ENCODE measurements at regions not wholly inside any gene's neighbourhood (a gene's known extent, or its start where the extent isn't known, plus 50 kb on each side); places are given as distances from the start of the nearest gene placed in this dataset.

GRCh38 chr18:71012789-71013188 lies 723.9 kb downstream of the SOCS6 start:
- DNase-seq (ENCODE audit: low read depth in 2 of 2), result no peak

GRCh38 chr18:71011389-71011788 lies 722.5 kb downstream of the SOCS6 start:
- no peak for DNase-seq (ENCODE audit: low read depth in 2 of 2)

- DNase-seq (ENCODE audit: low read depth in 2 of 2), result no peak
Observed at GRCh38 chr18:71008257-71008656, 719.4 kb downstream of the SOCS6 start.

GRCh38 chr18:71001597-71001996 lies 712.8 kb downstream of the SOCS6 start:
- DNase-seq (ENCODE audit: low read depth in 2 of 2), result no peak

GRCh38 chr18:70998490-70998889 lies 709.6 kb downstream of the SOCS6 start:
- DNase-seq (ENCODE audit: low read depth in 2 of 2), result no peak

GRCh38 chr18:70994116-70994515 lies 705.3 kb downstream of the SOCS6 start:
- DNase-seq (ENCODE audit: low read depth in 2 of 2), result no peak

- DNase-seq (ENCODE audit: low read depth in 2 of 2), result no peak
Observed at GRCh38 chr18:70991577-70991976, 702.7 kb downstream of the SOCS6 start.

GRCh38 chr18:70985948-70986347 lies 697.1 kb downstream of the SOCS6 start:
- no peak for DNase-seq (ENCODE audit: low read depth in 2 of 2)

- no peak for DNase-seq (ENCODE audit: low read depth in 2 of 2)
Observed at GRCh38 chr18:70982292-70982691, 693.4 kb downstream of the SOCS6 start.

- DNase-seq (ENCODE audit: low read depth in 2 of 2), result no peak
Observed at GRCh38 chr18:70981400-70982140, 692.7 kb downstream of the SOCS6 start.

GRCh38 chr18:70973626-70974025 lies 684.8 kb downstream of the SOCS6 start:
- no peak for DNase-seq (ENCODE audit: low read depth in 2 of 2)

GRCh38 chr18:70966419-70966818 lies 677.6 kb downstream of the SOCS6 start:
- DNase-seq (ENCODE audit: low read depth in 2 of 2), result no peak

- DNase-seq (ENCODE audit: low read depth in 2 of 2), result no peak
Observed at GRCh38 chr18:70961939-70962338, 673.1 kb downstream of the SOCS6 start.

- DNase-seq (ENCODE audit: low read depth in 2 of 2), result no peak
Observed at GRCh38 chr18:70956554-70956953, 667.7 kb downstream of the SOCS6 start.

- DNase-seq (ENCODE audit: low read depth in 2 of 2), result no peak
Observed at GRCh38 chr18:70936160-70936559, 647.3 kb downstream of the SOCS6 start.

GRCh38 chr18:70931942-70932814 lies 643.3 kb downstream of the SOCS6 start:
- DNase-seq (ENCODE audit: low read depth in 2 of 2), result no peak

- DNase-seq (ENCODE audit: low read depth in 2 of 2), result no peak
Observed at GRCh38 chr18:70920840-70921374, 632.1 kb downstream of the SOCS6 start.

GRCh38 chr18:70907673-70908072 lies 618.8 kb downstream of the SOCS6 start:
- no peak for DNase-seq (ENCODE audit: low read depth in 2 of 2)

GRCh38 chr18:70892381-70892780 lies 603.5 kb downstream of the SOCS6 start:
- DNase-seq (ENCODE audit: low read depth in 2 of 2), result no peak

- no peak for DNase-seq (ENCODE audit: low read depth in 2 of 2)
Observed at GRCh38 chr18:70870292-70870691, 581.4 kb downstream of the SOCS6 start.

- DNase-seq (ENCODE audit: low read depth in 2 of 2), result no peak
Observed at GRCh38 chr18:70848329-70848728, 559.5 kb downstream of the SOCS6 start.

GRCh38 chr18:70840649-70841048 lies 551.8 kb downstream of the SOCS6 start:
- no peak for DNase-seq (ENCODE audit: low read depth in 2 of 2)

GRCh38 chr18:70827632-70828031 lies 538.8 kb downstream of the SOCS6 start:
- DNase-seq (ENCODE audit: low read depth in 2 of 2), result no peak

All from activated CD8-positive, alpha-beta memory T cell treated with anti-CD3 and anti-CD28 coated beads for 4 hours (primary cell).